MCF 10A (cell line): ENCODE measurements at regions not wholly inside any gene's neighbourhood (a gene's known extent, or its start where the extent isn't known, plus 50 kb on each side); places are given as distances from the start of the nearest gene placed in this dataset.

Experiments used
- BruUV-seq: library from RNA; stranded (reverse); fragments of 400-500 nt; replicated peaks from 2 replicates; lab custom pipeline; 2021; lab: Mats Ljungman, UMichigan
- CTCF ChIA-PET: fragments of 300-600 bp; sonication (Branson Sonifier 250); formaldehyde crosslinking; extraction: SDS; loops from one replicate; lab custom pipeline; 2021; ENCODE audit warnings: antibody characterized with exemption, inconsistent platforms; lab: Yijun Ruan, JAX
- POLR2A ChIA-PET: fragments of 300-600, 350-650 bp; sonication (Branson Sonifier 250); formaldehyde crosslinking; extraction: SDS; loops from one replicate; lab custom pipeline; 2020; ENCODE audit warnings: antibody characterized with exemption, inconsistent platforms; lab: Yijun Ruan, JAX
- DNase-seq: peaks from one replicate; pipeline ENCODE4 v3.0.0-alpha.2; 2018; ENCODE audit not compliant: unreplicated experiment
- H3K27ac Mint-ChIP-seq: one replicate; pipeline ENCODE4 v1.8.0; 2022; ENCODE audit warnings: mild to moderate bottlenecking, low read depth, mixed read lengths; ENCODE audit not compliant: unreplicated experiment
- H3K27me3 Mint-ChIP-seq: one replicate; pipeline ENCODE4 v1.8.0; 2022; ENCODE audit warnings: mixed read lengths; ENCODE audit not compliant: insufficient read depth, unreplicated experiment
- H3K36me3 Mint-ChIP-seq: one replicate; pipeline ENCODE4 v1.8.0; 2022; ENCODE audit warnings: mild to moderate bottlenecking, moderate library complexity, mixed read lengths; ENCODE audit not compliant: insufficient read depth, unreplicated experiment
- H3K4me1 Mint-ChIP-seq: one replicate; pipeline ENCODE4 v1.8.0; 2022; ENCODE audit warnings: mixed read lengths; ENCODE audit not compliant: insufficient read depth, unreplicated experiment
- H3K4me3 Mint-ChIP-seq: one replicate; pipeline ENCODE4 v1.8.0; 2022; ENCODE audit warnings: mild to moderate bottlenecking, moderate library complexity, mixed read lengths; ENCODE audit not compliant: unreplicated experiment
- H3K9me3 Mint-ChIP-seq: one replicate; pipeline ENCODE4 v1.8.0; 2022; ENCODE audit warnings: mixed read lengths; ENCODE audit not compliant: unreplicated experiment
- intact Hi-C: fragments of 100-400 bp; cut with micrococcal nuclease; formaldehyde crosslinking; loops from 2 replicates; pipeline ENCODE4 v1.14.1; 2022
- TF ChIP-seq, protein P1 (sequence below): fragments of 200-600 bp; IDR thresholded peaks from one replicate; pipeline ENCODE4 v1.8.0; 2022; ENCODE audit warnings: antibody characterized with exemption, mild to moderate bottlenecking; ENCODE audit not compliant: unreplicated experiment

DNA sequence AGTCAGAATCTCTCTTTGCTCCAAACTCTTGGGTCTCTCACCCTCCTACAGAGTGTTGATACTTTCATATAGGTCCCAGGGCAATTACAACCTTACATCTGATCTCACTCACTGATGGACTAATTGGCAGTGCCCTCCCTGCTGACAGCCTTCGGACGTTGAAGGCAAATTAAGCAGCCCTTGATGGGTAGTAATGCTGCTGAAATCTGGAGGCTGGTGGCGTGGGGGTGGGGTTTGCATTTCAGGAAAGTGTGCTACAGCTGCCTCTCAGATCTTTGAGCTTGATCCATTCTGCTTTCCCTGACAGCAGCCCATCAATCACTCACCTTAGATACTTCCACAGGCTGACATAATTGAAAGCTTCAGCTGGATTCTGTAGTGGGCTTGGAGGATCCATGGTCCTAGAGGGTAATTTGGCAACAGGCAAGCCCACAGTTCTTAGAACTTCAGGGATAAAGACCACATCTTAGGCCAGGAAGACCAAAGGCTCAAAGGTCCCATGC is 349.1 kb upstream of the PODXL start:
- H3K4me1 Mint-ChIP-seq = no peaks in the 10 kb centered on the region
- ChIA-PET POLR2A (no interaction called here), CTCF (interaction anchor here (0.6 kb wide), 2 partner anchors 46 to 405 kb away, joined by 3 read pairs; no protein-coding TSS in a partner anchor)
- intact Hi-C loops = no loop called here
- no peaks in the 10 kb centered on the region for H3K27me3 Mint-ChIP-seq
- no peak overlapping the region for H3K27ac Mint-ChIP-seq
- TF ChIP-seq, protein P1, sequence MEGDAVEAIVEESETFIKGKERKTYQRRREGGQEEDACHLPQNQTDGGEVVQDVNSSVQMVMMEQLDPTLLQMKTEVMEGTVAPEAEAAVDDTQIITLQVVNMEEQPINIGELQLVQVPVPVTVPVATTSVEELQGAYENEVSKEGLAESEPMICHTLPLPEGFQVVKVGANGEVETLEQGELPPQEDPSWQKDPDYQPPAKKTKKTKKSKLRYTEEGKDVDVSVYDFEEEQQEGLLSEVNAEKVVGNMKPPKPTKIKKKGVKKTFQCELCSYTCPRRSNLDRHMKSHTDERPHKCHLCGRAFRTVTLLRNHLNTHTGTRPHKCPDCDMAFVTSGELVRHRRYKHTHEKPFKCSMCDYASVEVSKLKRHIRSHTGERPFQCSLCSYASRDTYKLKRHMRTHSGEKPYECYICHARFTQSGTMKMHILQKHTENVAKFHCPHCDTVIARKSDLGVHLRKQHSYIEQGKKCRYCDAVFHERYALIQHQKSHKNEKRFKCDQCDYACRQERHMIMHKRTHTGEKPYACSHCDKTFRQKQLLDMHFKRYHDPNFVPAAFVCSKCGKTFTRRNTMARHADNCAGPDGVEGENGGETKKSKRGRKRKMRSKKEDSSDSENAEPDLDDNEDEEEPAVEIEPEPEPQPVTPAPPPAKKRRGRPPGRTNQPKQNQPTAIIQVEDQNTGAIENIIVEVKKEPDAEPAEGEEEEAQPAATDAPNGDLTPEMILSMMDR = no peak
- H3K9me3 Mint-ChIP-seq = peaks cover 4% of the 10 kb centered on the region
- no peak overlapping the region for H3K4me3 Mint-ChIP-seq
- H3K36me3 Mint-ChIP-seq = no peaks in the 10 kb centered on the region
- no peak for DNase-seq
- BruUV-seq = no TSS peak

DNA sequence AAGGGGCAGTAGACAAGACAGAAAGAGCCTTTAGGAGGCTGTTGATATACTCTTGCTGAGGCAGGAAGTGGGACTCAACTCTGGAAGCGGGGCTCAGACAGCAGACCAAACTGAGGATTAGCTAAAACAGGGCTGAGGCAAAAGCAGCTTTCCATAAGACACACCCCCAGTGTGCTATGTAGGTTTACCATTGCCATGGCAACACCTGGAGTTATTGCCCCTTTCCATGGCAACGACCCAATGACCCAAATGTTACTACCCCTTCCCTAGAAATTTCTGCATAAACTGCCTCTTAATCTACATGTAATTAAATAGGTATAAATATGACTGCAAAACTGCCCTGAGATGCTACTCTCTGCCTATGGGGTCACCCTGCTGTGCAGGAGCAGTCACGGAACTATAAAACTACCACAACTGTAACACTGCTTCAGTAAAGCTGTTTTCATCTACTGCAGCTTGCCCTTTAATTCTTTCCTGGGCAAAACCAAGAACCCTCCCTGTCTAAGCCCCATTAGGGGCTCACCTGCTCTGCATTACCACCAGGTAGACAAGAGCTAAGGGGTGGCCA is 348.4 kb upstream of the PODXL start:
- BruUV-seq = no TSS peak
- no peaks in the 10 kb centered on the region for H3K36me3 Mint-ChIP-seq
- no peak overlapping the region for H3K27ac Mint-ChIP-seq
- ChIA-PET POLR2A (no interaction called here), CTCF (interaction anchor here (0.6 kb wide), 1 partner anchor 1446 kb away, joined by 3 read pairs; no protein-coding TSS in a partner anchor)
- intact Hi-C loops = no loop called here
- no peaks in the 10 kb centered on the region for H3K27me3 Mint-ChIP-seq
- TF ChIP-seq, protein P1 = no peak
- H3K9me3 Mint-ChIP-seq = peaks cover 4% of the 10 kb centered on the region
- H3K4me1 Mint-ChIP-seq = no peaks in the 10 kb centered on the region
- H3K4me3 Mint-ChIP-seq = no peak overlapping the region
- no peak for DNase-seq

DNA sequence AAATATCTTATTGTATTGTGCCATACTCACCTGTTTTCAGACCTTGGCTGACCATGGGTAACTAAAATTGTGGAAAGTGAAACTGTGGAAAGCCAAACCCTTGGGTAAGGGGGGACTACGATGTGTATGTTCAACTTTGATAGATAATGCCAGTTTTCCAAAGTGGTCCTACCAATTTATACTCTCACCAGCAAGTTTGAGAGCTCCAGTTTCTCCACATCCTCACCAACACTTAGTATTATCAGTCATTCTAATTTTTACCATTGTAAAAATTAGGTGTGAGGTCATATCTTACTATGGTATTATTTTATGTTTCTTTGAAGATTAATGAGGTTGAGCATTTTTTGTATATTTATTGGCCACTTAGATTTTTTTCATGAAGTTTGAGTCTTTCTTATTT is 346.9 kb upstream of the PODXL start:
- H3K27ac Mint-ChIP-seq = no peak overlapping the region
- intact Hi-C loops = no loop called here
- BruUV-seq = no TSS peak
- TF ChIP-seq, protein P1 = no peak
- no peaks in the 10 kb centered on the region for H3K4me1 Mint-ChIP-seq
- ChIA-PET POLR2A (no interaction called here), CTCF (no interaction called here)
- H3K9me3 Mint-ChIP-seq = peaks cover 4% of the 10 kb centered on the region
- H3K27me3 Mint-ChIP-seq = no peaks in the 10 kb centered on the region
- H3K36me3 Mint-ChIP-seq = no peaks in the 10 kb centered on the region
- DNase-seq = no peak
- H3K4me3 Mint-ChIP-seq = no peak overlapping the region

DNA sequence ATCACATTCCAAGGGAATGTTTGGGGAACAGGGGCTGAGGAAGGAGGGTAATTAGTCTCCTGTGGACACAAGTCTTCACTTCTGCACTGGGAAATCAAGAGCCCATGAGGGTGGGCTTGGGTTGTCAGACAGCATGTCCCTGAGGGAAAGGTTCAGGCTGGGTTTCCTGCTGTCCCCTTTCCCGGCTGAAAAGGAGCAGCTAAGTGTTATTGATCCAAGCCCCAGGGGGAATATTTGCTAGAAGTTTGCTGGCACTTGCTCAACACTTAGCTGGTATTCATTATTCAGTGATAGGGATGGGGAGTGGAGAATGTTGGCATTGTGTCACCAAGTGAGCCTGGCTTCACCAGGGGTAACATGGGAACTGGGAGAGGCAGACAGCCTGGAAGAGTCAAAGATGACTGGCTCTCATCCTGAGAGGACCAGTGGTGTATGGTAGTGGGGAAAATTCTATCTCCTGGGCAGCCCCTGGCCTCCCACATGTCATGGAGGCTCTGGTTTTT is 344.4 kb upstream of the PODXL start:
- no TSS peak for BruUV-seq
- no peak overlapping the region for H3K4me3 Mint-ChIP-seq
- TF ChIP-seq, protein P1 = no peak
- H3K27ac Mint-ChIP-seq = no peak overlapping the region
- DNase-seq = no peak
- intact Hi-C loops = no loop called here
- POLR2A ChIA-PET = no interaction called here
- H3K9me3 Mint-ChIP-seq = peaks cover 4% of the 10 kb centered on the region
- no peaks in the 10 kb centered on the region for H3K27me3 Mint-ChIP-seq
- no peaks in the 10 kb centered on the region for H3K36me3 Mint-ChIP-seq
- H3K4me1 Mint-ChIP-seq = peaks cover 5% of the 10 kb centered on the region
- CTCF ChIA-PET = no interaction called here
